Adrenal gland (tissue), 5 donors: ENCODE measurements at regions not wholly inside any gene's neighbourhood (a gene's known extent, or its start where the extent isn't known, plus 50 kb on each side); places are given as distances from the start of the nearest gene placed in this dataset.

ENCODE experiments used
- CTCF ChIP-seq, 6 experiments: fragments of 450-650 bp in 4 of 6; fragments of 200-600 bp in 2 of 6; sonication (generic) in 1 of 6; IDR thresholded peaks; 1 replicate in 5 of 6; 2 replicates in 1 of 6; pipeline versions ENCODE4 v1.5.1 to v1.8.0; 2016 to 2021; ENCODE audit warnings: antibody characterized with exemption in 6 of 6, mild to moderate bottlenecking in 2 of 6, moderate library complexity in 1 of 6
- POLR2A ChIP-seq, 2 donors: fragments of 450-650 bp; IDR thresholded peaks; one replicate each; pipeline ENCODE4 v1.6.1; 2017; ENCODE audit warnings: antibody characterized with exemption in 2 of 2, mild to moderate bottlenecking in 2 of 2, moderate library complexity in 1 of 2
- donor health status: DM: no; HTN: no; CAD: no.

GRCh38 chr10:44056206-44056605, 328.7 kb downstream of the CXCL12 start:
- TF ChIP-seq CTCF (IDR thresholded peaks at IDR 0.05) (no peak), POLR2A (IDR thresholded peaks at IDR 0.05) (no peak)
